ENCODE measurements at regions not wholly inside any gene's neighbourhood (a gene's known extent, or its start where the extent isn't known, plus 50 kb on each side); places are given as distances from the start of the nearest gene placed in this dataset.

- no peak for DNase-seq (ENCODE audit: extremely low read depth, low read depth, low spot score)
These were observed 490.4 kb upstream of the SEMA3A start for GRCh38 chr7:84684836-84685480.

GRCh38 chr7:84682543-84682942 is 488.0 kb upstream of the SEMA3A start:
- no peak for DNase-seq (ENCODE audit: extremely low read depth, low read depth, low spot score)

DNA sequence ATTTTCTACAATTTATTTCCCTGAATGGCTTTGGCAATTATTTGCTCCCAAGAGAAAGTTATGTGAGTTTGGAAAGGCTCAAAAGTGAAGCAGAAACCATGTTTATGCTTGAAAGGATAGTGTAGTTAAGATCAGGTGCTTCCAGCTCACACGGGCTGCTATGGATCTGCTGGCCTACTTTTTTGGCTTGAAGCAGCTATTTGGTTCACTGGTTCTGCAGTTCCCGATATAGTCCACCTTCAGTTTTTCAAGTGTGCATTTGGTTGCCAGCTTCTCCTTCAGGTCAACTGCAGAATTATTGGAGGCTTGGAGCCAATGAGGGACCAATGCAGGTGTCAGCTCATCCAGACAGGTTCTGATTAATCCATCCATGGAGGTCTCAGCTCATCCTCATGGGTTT is 484.3 kb upstream of the SEMA3A start:
- no peak for DNase-seq (ENCODE audit: extremely low read depth, low read depth, low spot score)

DNA sequence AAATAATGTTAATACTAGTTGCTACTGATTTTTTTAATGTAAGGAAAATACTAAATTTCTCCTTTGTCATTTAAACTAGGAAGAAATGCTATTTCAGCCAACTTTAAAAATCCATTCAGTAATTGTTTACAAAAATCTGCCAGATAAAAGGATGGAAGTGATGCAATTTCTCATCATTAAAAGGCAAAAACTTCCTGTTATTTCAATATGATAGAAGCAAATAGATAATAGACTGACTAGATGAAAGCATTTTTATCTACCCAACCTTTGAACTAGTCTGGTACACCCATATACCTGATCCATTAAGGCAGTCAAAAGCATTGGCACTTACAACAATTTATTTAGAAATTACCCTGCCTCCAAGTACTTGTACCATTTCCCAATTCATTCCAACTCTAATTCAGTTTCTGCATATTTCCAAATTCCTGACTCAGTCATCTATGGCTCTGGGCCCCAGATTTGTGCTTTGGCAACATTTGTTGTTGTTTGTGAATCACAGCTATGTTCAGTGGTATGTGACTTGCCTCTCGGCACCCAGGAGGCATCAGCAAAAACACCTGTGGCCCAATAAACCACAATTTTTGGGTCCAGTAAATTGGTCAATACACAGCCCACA is 482.6 kb upstream of the SEMA3A start:
- no peak for DNase-seq (ENCODE audit: extremely low read depth, low read depth, low spot score)

- peak; percentile 57 for DNase-seq (ENCODE audit: extremely low read depth, low read depth, low spot score)
These were observed 481.0 kb upstream of the SEMA3A start for GRCh38 chr7:84675633-84676034.

GRCh38 chr7:84674236-84674913 is 479.8 kb upstream of the SEMA3A start:
- DNase-seq (ENCODE audit: extremely low read depth, low read depth, low spot score), result no peak

- DNase-seq (ENCODE audit: extremely low read depth, low read depth, low spot score), result peak; percentile 85
These were observed 474.7 kb upstream of the SEMA3A start for GRCh38 chr7:84669177-84669732.

GRCh38 chr7:84668116-84668515 is 473.5 kb upstream of the SEMA3A start:
- no peak for DNase-seq (ENCODE audit: extremely low read depth, low read depth, low spot score)

DNA sequence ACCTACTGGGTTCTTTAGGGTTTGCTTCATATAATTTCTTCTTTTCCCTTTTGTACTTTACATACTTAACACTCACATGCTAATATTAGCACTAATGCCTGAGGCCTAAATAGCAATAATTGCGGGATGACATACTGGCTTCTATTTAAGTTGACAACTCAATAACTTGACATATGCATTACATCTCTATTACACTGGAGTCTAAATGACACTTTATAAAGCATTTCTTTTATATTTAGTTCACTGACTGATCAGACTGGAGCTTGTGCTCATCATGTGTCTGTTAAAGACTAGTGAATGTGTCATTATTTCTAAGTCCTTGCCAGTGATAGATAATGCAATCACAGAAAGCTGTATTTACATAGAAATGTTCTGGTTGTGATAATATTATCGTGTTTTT is 472.1 kb upstream of the SEMA3A start:
- no peak for DNase-seq (ENCODE audit: extremely low read depth, low read depth, low spot score)

GRCh38 chr7:84665339-84665738 is 470.8 kb upstream of the SEMA3A start:
- DNase-seq (ENCODE audit: extremely low read depth, low read depth, low spot score), result no peak

DNA sequence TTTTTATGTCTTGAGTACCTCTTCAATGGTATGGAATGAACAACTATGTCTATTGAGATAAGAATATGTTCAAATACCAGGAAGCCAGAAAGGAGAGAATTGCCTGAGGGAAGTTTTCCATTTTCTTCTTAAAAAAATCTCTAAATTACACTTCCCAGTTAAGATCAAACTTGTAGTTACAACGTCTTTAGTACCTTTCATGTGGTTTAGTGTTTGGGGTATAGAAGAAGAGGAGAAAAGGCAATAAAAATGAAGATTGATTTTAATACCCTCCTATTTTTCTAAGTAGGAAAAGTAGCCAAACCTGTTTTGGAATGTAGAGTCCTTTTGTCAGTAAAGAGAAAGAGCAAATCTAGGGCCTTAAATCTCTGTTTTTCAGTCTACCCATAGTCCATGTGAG is 470.0 kb upstream of the SEMA3A start:
- DNase-seq (ENCODE audit: extremely low read depth, low read depth, low spot score), result no peak

DNA sequence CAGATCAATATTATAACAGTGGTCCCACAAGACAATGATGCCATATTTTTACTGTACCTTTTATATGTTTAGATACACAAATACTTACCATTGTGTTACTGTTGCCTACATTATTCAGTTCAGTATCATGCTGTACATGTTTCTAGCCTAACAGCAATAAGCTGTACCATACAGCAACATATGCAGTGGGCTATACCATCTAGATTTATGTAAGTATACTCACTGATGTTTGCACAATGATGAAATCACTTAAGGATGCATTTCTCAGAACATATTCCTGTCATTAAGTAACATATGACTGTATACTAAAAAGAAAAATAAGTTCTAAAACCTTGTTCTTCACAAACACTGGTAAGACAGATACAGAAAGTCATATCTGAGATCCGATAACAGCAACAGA is 468.6 kb upstream of the SEMA3A start:
- DNase-seq (ENCODE audit: extremely low read depth, low read depth, low spot score), result no peak

- no peak for DNase-seq (ENCODE audit: extremely low read depth, low read depth, low spot score)
These were observed 463.7 kb upstream of the SEMA3A start for GRCh38 chr7:84658286-84658685.

- no peak for DNase-seq (ENCODE audit: extremely low read depth, low read depth, low spot score)
These were observed 459.7 kb upstream of the SEMA3A start for GRCh38 chr7:84654273-84654672.

DNA sequence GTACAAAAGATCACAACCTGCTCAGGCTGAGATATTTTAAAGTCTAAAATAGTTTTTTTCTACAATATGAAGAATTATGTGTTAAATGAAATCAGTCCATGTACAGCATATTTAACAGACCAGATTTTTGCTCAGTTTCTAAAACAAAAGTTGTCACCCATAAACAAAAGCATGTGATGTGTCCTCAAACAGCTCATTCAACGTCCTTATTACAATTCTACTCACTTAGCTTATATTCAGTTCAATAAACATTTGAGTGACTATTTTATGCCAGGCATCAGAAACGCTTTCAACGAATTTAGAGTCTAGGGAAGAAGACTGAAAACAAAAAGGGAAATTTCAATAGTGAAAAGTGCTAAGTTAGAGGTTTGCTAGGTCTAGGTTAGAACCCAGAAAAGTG is 457.3 kb upstream of the SEMA3A start:
- DNase-seq (ENCODE audit: extremely low read depth, low read depth, low spot score), result no peak

GRCh38 chr7:84647797-84648757 is 453.5 kb upstream of the SEMA3A start:
- DNase-seq (ENCODE audit: extremely low read depth, low read depth, low spot score), result peak; percentile 39

DNA sequence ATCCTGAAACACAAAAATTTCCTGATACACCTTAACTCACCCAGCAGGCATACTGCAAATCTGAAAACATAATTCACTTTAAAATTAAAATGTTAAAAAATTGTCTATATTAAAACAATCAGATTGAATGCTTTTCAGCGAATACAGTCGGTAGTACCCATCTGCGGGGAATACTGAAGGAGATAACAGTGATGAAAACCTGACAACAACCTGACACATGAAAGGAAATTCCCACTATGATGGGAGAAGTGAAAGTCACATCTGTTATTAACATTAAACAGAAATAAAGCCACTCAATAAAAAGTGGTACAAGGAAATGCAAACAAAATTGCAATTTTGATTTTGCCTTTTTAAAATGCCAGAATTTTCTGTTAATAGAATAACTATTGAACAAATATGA is 448.0 kb upstream of the SEMA3A start:
- no peak for DNase-seq (ENCODE audit: extremely low read depth, low read depth, low spot score)

DNA sequence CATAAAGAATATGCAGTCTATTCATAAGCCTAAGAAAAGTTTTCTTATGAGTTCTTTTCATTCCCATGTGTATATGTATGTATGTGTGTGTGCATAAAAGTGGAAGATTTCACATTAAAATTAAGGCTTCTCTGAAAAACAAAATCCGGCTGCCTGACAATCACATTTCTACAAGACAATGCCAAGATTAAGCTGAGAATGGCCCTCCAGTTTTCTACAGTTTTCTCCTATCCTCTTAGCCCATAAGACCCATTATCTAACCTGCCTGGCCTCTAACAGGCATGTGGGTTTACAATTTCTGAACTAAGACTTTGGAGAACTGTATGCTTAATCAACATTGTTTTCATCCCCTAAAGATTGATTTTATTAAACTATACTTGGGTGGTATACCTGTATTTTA is 446.0 kb upstream of the SEMA3A start:
- DNase-seq (ENCODE audit: extremely low read depth, low read depth, low spot score), result no peak

DNA sequence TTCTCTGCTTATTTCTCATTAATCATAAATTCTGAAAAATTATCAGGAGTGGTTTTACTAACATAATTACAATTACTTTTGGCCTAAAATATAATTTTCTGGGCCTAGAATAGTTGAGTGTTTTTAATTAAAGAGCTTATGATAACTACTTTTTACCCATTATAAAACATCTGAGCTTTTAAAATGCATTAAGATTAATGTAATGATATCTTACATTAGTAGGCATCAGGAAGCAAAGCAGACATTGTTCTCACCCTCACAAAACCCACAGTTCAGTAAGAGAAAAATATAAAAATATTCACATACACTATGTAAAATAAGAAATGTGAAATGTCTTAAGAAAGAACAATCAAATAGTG is 443.7 kb upstream of the SEMA3A start:
- peak; percentile 34 for DNase-seq (ENCODE audit: extremely low read depth, low read depth, low spot score)

- peak; percentile 97 for DNase-seq (ENCODE audit: extremely low read depth, low read depth, low spot score)
These were observed 443.2 kb upstream of the SEMA3A start for GRCh38 chr7:84637568-84638338.
